ENCODE measurements at regions not wholly inside any gene's neighbourhood (a gene's known extent, or its start where the extent isn't known, plus 50 kb on each side); places are given as distances from the start of the nearest gene placed in this dataset.

- H3K9me3 ChIP-seq: no peaks in the 10 kb centered on the region
- no peak overlapping the region for H3K4me3 ChIP-seq
- no peaks in the 10 kb centered on the region for H3K27me3 ChIP-seq
- H3K36me3 ChIP-seq: no peaks in the 10 kb centered on the region
- no peak for DNase-seq
- TF ChIP-seq CTCF (IDR thresholded peaks at IDR 0.05) (no peak), POLR2A (IDR thresholded peaks at IDR 0.05) (no peak)
- H3K4me1 ChIP-seq: no peaks in the 10 kb centered on the region
- H3K27ac ChIP-seq: no peak overlapping the region
Observed at GRCh38 chr18:61677435-61677970, 215.3 kb downstream of the RNF152 start.

- H3K4me3 ChIP-seq: no peak overlapping the region
- no peak for DNase-seq
- no peaks in the 10 kb centered on the region for H3K36me3 ChIP-seq
- no peak overlapping the region for H3K27ac ChIP-seq
- H3K9me3 ChIP-seq: no peaks in the 10 kb centered on the region
- no peaks in the 10 kb centered on the region for H3K27me3 ChIP-seq
- TF ChIP-seq CTCF (IDR thresholded peaks at IDR 0.05) (no peak), POLR2A (IDR thresholded peaks at IDR 0.05) (no peak)
- H3K4me1 ChIP-seq: no peaks in the 10 kb centered on the region
Observed at GRCh38 chr18:61676773-61677434, 215.9 kb downstream of the RNF152 start.

GRCh38 chr18:61669320-61669719 lies 223.5 kb downstream of the RNF152 start:
- H3K27me3 ChIP-seq: no peaks in the 10 kb centered on the region
- H3K36me3 ChIP-seq: no peaks in the 10 kb centered on the region
- no peak overlapping the region for H3K4me3 ChIP-seq
- H3K27ac ChIP-seq: no peak overlapping the region
- no peak for DNase-seq
- no peaks in the 10 kb centered on the region for H3K4me1 ChIP-seq
- no peaks in the 10 kb centered on the region for H3K9me3 ChIP-seq
- TF ChIP-seq CTCF (IDR thresholded peaks at IDR 0.05) (no peak), POLR2A (IDR thresholded peaks at IDR 0.05) (no peak)

- no peaks in the 10 kb centered on the region for H3K4me1 ChIP-seq
- H3K4me3 ChIP-seq: no peak overlapping the region
- H3K27ac ChIP-seq: no peak overlapping the region
- H3K27me3 ChIP-seq: no peaks in the 10 kb centered on the region
- no peaks in the 10 kb centered on the region for H3K36me3 ChIP-seq
- no peak for DNase-seq
- H3K9me3 ChIP-seq: no peaks in the 10 kb centered on the region
- TF ChIP-seq CTCF (IDR thresholded peaks at IDR 0.05): no peak
- TF ChIP-seq POLR2A (IDR thresholded peaks at IDR 0.05): no peak
Observed at GRCh38 chr18:61666876-61667590, 225.8 kb downstream of the RNF152 start.

- DNase-seq: no peak
- Histone ChIP-seq H3K9me3 (no peaks in the 10 kb centered on the region), H3K4me3 (no peak overlapping the region), H3K4me1 (no peaks in the 10 kb centered on the region), H3K36me3 (no peaks in the 10 kb centered on the region), H3K27ac (peak overlapping the region in 2 of 4 donors; percentile 11 to 59), H3K27me3 (no peaks in the 10 kb centered on the region)
- TF ChIP-seq POLR2A (IDR thresholded peaks at IDR 0.05) (no peak), CTCF (IDR thresholded peaks at IDR 0.05) (no peak)
Observed at GRCh38 chr18:61664419-61665084, 228.3 kb downstream of the RNF152 start.
